Endodermal cell (in vitro differentiated cells): ENCODE measurements at regions not wholly inside any gene's neighbourhood (a gene's known extent, or its start where the extent isn't known, plus 50 kb on each side); places are given as distances from the start of the nearest gene placed in this dataset.
A peak's percentile ranks its signal among the peaks of the same experiment; 100 is the strongest.

ENCODE experiments used
- DNase-seq: peaks from one replicate; pipeline ENCODE4 v3.0.0-alpha.2; 2017
- H3K27ac ChIP-seq: 2 replicates; pipeline ENCODE4 v1.5.1; 2013; ENCODE audit warnings: mild to moderate bottlenecking, low read depth, low read length, moderate library complexity
- H3K27me3 ChIP-seq: 2 replicates; pipeline ENCODE4 v1.6.1; 2013; ENCODE audit warnings: mild to moderate bottlenecking, low read length, moderate library complexity; ENCODE audit not compliant: insufficient read depth, control insufficient read depth, poor library complexity, severe bottlenecking
- H3K36me3 ChIP-seq: 2 replicates; pipeline ENCODE4 v1.7.0; 2013; ENCODE audit warnings: mild to moderate bottlenecking, low read length, moderate library complexity; ENCODE audit not compliant: control insufficient read depth, insufficient read depth
- H3K4me1 ChIP-seq: one replicate; pipeline ENCODE4 v1.7.0; 2013; ENCODE audit warnings: low read length; ENCODE audit not compliant: control insufficient read depth, insufficient read depth
- H3K4me3 ChIP-seq: 2 replicates; pipeline ENCODE4 v1.5.1; 2013; ENCODE audit warnings: mild to moderate bottlenecking, low read length, moderate library complexity
- H3K9ac ChIP-seq: 2 replicates; pipeline ENCODE4 v1.6.1; 2013; ENCODE audit warnings: mild to moderate bottlenecking, low read length, moderate library complexity; ENCODE audit not compliant: poor library complexity, severe bottlenecking; ENCODE audit errors: extremely low read depth
- H3K9me3 ChIP-seq: 2 replicates; pipeline ENCODE4 v1.6.1; 2013; ENCODE audit warnings: mild to moderate bottlenecking, low read length, moderate library complexity; ENCODE audit not compliant: control insufficient read depth
- H3K27ac Mint-ChIP-seq: 2 replicates; pipeline ENCODE4 v1.8.0; 2020; ENCODE audit warnings: mixed read lengths
- H3K27me3 Mint-ChIP-seq: 2 replicates; pipeline ENCODE4 v1.8.0; 2021; ENCODE audit warnings: mild to moderate bottlenecking, mixed read lengths; ENCODE audit not compliant: insufficient read depth
- H3K36me3 Mint-ChIP-seq: 2 replicates; pipeline ENCODE4 v1.8.0; 2020; ENCODE audit warnings: low read depth, mixed read lengths
- H3K4me1 Mint-ChIP-seq: 2 replicates; pipeline ENCODE4 v1.8.0; 2020; ENCODE audit warnings: mixed read lengths
- H3K4me3 Mint-ChIP-seq: 2 replicates; pipeline ENCODE4 v1.8.0; 2020; ENCODE audit warnings: mild to moderate bottlenecking, moderate library complexity, mixed read lengths
- H3K9me3 Mint-ChIP-seq: 2 replicates; pipeline ENCODE4 v1.8.0; 2020; ENCODE audit warnings: mild to moderate bottlenecking, mixed read lengths
- WGBS, 2 experiments: methylation state at CpG; one replicate each; pipeline versions ENCODE4 v1.1.5 to v1.1.7; 2013; ENCODE audit warnings: missing lambda C conversion rate in 2 of 2, mixed read lengths in 1 of 2; ENCODE audit not compliant: insufficient coverage in 1 of 2, insufficient read length in 1 of 2; 5-methylcytosine and 5-hydroxymethylcytosine counted together
- TF ChIP-seq, protein P1 (sequence below): fragments of 200-600 bp; sonication (generic); conservative IDR thresholded peaks from 2 replicates; pipeline ENCODE4 v1.5.0; 2021; ENCODE audit warnings: antibody characterized with exemption, mild to moderate bottlenecking

DNA sequence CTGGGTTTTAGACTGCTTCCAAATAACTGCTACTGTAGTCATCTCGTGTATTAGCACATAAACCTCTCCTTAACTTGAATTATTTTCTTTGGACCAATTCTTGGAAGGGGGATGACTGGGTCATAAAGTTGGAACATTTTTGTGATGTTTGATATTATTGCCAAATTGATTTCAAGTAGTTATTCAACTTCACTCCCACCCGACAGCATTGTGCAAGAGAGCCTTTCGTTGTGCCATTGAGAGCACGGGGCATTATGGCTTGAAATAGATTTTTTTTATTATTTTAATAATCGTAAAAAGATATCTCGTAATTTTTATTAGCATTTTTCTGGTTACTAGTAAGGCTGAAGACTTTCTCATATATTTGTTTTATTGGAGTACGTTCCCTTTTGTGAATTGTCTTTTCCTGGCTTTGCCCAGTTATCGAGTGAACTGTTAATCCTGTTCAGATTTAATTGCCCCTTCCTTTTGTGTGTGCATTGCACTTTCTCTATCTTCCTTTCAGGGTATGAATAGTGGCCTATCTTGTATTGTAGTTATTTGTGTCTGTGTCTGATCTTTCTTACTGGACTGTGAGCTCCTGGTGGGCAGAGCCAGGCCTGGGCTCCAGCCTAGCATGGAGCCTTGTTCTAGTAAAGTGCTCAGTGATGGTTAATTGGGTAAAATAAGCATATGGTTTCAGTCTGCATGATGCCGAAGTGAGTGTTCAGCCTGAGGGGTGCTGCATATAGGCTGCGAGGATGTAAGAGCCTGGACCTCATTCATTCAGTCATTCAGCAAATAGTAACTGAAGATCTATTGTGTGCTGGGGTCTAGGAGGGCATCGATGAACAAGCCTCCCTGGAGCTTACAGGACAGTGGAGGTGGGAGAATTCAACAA, 93.5 kb upstream of the SHB start:
- no peaks in the 10 kb centered on the region for H3K9me3 ChIP-seq
- H3K27me3 ChIP-seq = no peaks in the 10 kb centered on the region
- no peaks in the 10 kb centered on the region for H3K36me3 Mint-ChIP-seq
- H3K36me3 ChIP-seq = no peaks in the 10 kb centered on the region
- no peak overlapping the region for H3K9ac ChIP-seq
- no peaks in the 10 kb centered on the region for H3K9me3 Mint-ChIP-seq
- no peak overlapping the region for H3K27ac Mint-ChIP-seq
- peaks cover 8% of the 10 kb centered on the region for H3K4me1 Mint-ChIP-seq
- no peak for DNase-seq
- TF ChIP-seq, protein P1, sequence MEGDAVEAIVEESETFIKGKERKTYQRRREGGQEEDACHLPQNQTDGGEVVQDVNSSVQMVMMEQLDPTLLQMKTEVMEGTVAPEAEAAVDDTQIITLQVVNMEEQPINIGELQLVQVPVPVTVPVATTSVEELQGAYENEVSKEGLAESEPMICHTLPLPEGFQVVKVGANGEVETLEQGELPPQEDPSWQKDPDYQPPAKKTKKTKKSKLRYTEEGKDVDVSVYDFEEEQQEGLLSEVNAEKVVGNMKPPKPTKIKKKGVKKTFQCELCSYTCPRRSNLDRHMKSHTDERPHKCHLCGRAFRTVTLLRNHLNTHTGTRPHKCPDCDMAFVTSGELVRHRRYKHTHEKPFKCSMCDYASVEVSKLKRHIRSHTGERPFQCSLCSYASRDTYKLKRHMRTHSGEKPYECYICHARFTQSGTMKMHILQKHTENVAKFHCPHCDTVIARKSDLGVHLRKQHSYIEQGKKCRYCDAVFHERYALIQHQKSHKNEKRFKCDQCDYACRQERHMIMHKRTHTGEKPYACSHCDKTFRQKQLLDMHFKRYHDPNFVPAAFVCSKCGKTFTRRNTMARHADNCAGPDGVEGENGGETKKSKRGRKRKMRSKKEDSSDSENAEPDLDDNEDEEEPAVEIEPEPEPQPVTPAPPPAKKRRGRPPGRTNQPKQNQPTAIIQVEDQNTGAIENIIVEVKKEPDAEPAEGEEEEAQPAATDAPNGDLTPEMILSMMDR = no peak
- peaks cover 6% of the 10 kb centered on the region for H3K27me3 Mint-ChIP-seq
- no peaks in the 10 kb centered on the region for H3K4me1 ChIP-seq
- H3K27ac ChIP-seq = no peak overlapping the region
- no peak overlapping the region for H3K4me3 Mint-ChIP-seq
- no peak overlapping the region for H3K4me3 ChIP-seq
- WGBS, 2 experiments = 60 to 89% methylated on average over 3 to 11 of the region's 11 CpGs

- peaks cover 13% of the 10 kb centered on the region for H3K4me1 Mint-ChIP-seq
- no peak overlapping the region for H3K27ac Mint-ChIP-seq
- WGBS, 2 experiments = 44 to 58% methylated on average over 6 to 9 of the region's 9 CpGs
Measured at GRCh38 chr9:38160613-38161215, 91.7 kb upstream of the SHB start.

GRCh38 chr9:38159599-38159998, 90.6 kb upstream of the SHB start:
- no peak for DNase-seq
- no peaks in the 10 kb centered on the region for H3K9me3 ChIP-seq
- Mint-ChIP-seq H3K27me3 (peaks cover 3% of the 10 kb centered on the region), H3K27ac (no peak overlapping the region), H3K9me3 (no peaks in the 10 kb centered on the region), H3K4me3 (no peak overlapping the region), H3K36me3 (no peaks in the 10 kb centered on the region), H3K4me1 (peaks cover 22% of the 10 kb centered on the region)
- no peak overlapping the region for H3K27ac ChIP-seq
- H3K9ac ChIP-seq = no peak overlapping the region
- H3K27me3 ChIP-seq = no peaks in the 10 kb centered on the region
- H3K36me3 ChIP-seq = no peaks in the 10 kb centered on the region
- WGBS, 2 experiments = 91 to 94% methylated on average over 2 to 3 of the region's 3 CpGs
- TF ChIP-seq, protein P1 = no peak
- H3K4me1 ChIP-seq = peaks cover 9% of the 10 kb centered on the region
- no peak overlapping the region for H3K4me3 ChIP-seq

More at GRCh38 chr9:38160613-38161215, 91.7 kb upstream of the SHB start:
- Histone ChIP-seq H3K9ac (no peak overlapping the region), H3K36me3 (no peaks in the 10 kb centered on the region), H3K9me3 (no peaks in the 10 kb centered on the region), H3K27ac (no peak overlapping the region), H3K4me3 (no peak overlapping the region), H3K4me1 (peaks cover 3% of the 10 kb centered on the region), H3K27me3 (no peaks in the 10 kb centered on the region)
- peaks cover 3% of the 10 kb centered on the region for H3K27me3 Mint-ChIP-seq
- no peaks in the 10 kb centered on the region for H3K36me3 Mint-ChIP-seq
- no peak overlapping the region for H3K4me3 Mint-ChIP-seq
- no peaks in the 10 kb centered on the region for H3K9me3 Mint-ChIP-seq
- peak; percentile 92 for DNase-seq
- TF ChIP-seq, protein P1 = peak; percentile 96
